ENCODE measurements at regions not wholly inside any gene's neighbourhood (a gene's known extent, or its start where the extent isn't known, plus 50 kb on each side); places are given as distances from the start of the nearest gene placed in this dataset.

DNA sequence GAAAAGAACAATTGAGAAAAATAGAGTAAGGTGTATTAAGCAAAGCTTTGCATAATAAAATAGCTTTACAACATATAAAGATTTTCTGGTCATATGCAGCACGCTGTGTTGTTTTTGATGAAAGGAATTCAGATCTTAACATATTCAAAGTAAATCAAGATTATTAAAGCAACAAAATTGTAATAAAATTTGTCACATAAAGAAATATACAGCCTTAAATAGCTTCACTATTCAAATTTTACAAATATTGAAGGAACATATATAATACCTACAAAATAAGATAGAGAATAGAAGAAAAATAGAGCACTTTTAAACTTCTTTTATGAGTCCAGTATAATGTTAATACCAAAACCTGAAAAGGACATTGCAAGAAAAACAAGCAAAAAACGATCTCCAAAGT, 749.1 kb upstream of the POT1 start:
- in situ Hi-C loops (cut with HindIII; ENCODE audit: low sequenced_read_pairs), result no loop called here

- in situ Hi-C loops (cut with HindIII; ENCODE audit: low sequenced_read_pairs), result no loop called here
These were observed 746.0 kb upstream of the POT1 start for GRCh38 chr7:125675640-125676039.

GRCh38 chr7:125675169-125675568, 745.5 kb upstream of the POT1 start:
- in situ Hi-C loops (cut with HindIII; ENCODE audit: low sequenced_read_pairs), result no loop called here

- in situ Hi-C loops (cut with HindIII; ENCODE audit: low sequenced_read_pairs), result no loop called here
These were observed 741.4 kb upstream of the POT1 start for GRCh38 chr7:125670926-125671572.

DNA sequence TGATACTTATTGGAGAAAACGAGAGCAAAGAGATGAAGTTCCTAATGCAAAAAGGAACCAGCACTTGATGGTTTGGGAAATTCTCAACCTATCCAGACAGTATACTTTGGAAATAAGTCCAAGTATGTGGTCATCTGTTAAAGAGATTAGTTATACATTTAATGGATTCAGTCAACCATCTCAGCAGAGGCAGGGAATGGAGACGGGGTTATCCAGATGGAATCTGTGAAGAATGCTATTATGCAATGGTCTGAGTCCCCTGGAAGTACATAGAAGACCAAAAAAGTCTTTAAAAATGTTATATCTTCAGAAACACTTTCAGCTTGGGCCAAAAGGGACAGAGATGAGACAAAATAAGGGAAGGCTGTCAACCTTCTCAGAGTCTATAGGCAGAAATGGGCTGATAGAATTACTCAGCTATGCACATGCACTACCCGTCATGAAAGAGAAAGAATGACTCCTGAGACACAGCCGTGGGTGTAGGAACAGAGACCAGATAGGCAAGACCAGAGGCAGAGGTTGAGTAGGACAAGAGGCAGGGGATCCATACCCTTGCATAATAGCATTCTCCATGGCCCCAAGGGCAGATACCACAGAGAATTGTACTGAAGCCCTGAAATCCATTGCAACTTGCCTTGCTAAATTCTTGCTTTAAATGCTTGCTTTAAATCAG, 738.8 kb upstream of the POT1 start:
- in situ Hi-C loops (cut with HindIII; ENCODE audit: low sequenced_read_pairs), result no loop called here

- in situ Hi-C loops (cut with HindIII; ENCODE audit: low sequenced_read_pairs), result no loop called here
These were observed 735.0 kb upstream of the POT1 start for GRCh38 chr7:125664625-125665024.

DNA sequence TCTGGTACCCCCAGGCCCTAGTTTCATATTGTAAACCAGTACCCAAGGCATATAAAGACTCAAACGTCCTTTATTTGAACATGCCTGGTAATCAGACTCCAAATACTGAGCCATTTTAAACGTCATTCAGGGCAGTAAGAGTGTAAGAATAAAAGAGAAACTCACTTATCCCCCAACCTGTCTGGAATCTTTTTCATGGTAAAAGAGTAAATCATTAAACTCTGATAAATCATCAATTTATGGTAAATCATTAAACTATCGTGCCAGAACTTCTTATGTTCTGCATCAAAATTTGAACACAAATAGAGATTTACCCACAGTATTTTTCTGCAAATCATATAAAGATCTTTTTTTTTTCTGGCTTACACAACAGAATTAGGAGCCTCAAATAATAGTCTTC, 734.3 kb upstream of the POT1 start:
- in situ Hi-C loops (cut with HindIII; ENCODE audit: low sequenced_read_pairs), result no loop called here

GRCh38 chr7:125661677-125662076, 732.1 kb upstream of the POT1 start:
- in situ Hi-C loops (cut with HindIII; ENCODE audit: low sequenced_read_pairs), result no loop called here

GRCh38 chr7:125661006-125661405, 731.4 kb upstream of the POT1 start:
- in situ Hi-C loops (cut with HindIII; ENCODE audit: low sequenced_read_pairs), result no loop called here

DNA sequence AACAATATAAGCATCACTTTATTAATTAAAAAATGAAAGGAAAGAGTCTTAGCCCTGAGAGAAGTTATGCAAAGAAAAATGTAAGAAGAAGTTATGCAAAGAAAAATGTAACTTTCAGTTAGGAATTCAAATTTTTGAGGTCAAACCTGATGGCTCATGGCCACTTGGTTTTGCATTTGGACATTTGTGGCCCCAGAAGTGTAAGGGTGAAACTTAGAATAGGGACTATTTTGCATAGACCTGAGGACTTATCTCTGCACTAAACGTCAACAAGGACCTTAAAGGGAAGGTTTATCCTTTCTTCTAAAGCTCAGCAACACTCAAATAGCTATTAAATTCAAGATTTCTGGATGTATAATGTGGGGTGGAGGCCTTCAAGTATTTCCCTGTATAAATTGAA, 724.5 kb upstream of the POT1 start:
- in situ Hi-C loops (cut with HindIII; ENCODE audit: low sequenced_read_pairs), result no loop called here

DNA sequence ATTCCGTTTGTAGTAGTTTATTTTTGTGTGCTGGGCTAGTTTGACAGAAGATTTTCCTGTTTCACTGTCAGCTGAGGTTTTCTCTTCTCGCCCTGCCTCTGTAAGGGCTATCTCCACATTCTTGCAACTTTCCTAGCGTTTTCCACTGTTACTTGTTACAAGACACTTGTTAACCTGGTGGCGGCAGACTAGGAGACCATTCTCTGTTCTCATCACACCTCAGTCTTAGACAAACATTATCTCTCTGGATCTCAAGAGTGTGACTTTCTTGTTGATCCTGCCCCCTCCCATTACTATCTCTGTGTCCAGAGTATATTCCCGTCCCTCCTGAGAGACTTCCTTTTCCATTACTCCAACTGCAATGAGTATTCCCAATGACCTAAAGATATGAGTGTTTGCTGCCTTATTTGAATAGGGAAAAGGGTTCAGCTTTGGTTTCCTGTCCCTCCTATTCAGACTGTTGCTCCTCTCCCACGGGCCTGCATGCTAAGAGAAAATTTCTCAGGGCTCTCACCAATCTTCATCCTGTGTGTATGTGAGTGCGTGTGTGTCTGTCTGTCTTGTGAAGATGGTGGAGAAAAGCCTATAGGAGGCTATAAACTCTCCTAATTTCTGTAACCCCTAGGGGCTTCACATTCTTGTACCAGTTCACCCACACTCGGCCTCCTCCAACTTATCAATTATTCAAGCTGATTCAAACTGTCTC, 722.4 kb upstream of the POT1 start:
- in situ Hi-C loops (cut with HindIII; ENCODE audit: low sequenced_read_pairs), result no loop called here

DNA sequence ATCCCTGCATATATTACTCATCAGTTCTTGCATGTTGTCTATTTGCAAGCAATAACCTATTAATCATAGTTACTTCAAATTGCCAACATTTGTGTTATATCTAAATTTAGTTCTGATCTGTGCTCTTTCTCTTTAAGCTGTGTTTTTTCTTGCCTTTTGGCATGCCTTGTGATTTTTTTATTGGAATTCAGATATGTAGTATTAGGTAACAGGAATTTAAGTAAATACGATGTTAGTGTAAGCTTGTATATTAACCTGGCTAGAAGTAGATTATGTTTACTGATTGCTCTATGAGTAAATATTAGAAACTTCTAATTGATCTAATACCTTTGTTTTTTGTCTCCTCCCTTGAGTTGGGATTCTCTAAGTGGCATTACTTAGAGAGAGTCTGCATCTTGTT, 718.9 kb upstream of the POT1 start:
- in situ Hi-C loops (cut with HindIII; ENCODE audit: low sequenced_read_pairs), result no loop called here

GRCh38 chr7:125645770-125646169, 716.1 kb upstream of the POT1 start:
- in situ Hi-C loops (cut with HindIII; ENCODE audit: low sequenced_read_pairs), result no loop called here

GRCh38 chr7:125644109-125644508, 714.5 kb upstream of the POT1 start:
- in situ Hi-C loops (cut with HindIII; ENCODE audit: low sequenced_read_pairs), result no loop called here

- in situ Hi-C loops (cut with HindIII; ENCODE audit: low sequenced_read_pairs), result no loop called here
These were observed 713.7 kb upstream of the POT1 start for GRCh38 chr7:125643302-125643701.

- in situ Hi-C loops (cut with HindIII; ENCODE audit: low sequenced_read_pairs), result no loop called here
These were observed 712.3 kb upstream of the POT1 start for GRCh38 chr7:125641884-125642283.

DNA sequence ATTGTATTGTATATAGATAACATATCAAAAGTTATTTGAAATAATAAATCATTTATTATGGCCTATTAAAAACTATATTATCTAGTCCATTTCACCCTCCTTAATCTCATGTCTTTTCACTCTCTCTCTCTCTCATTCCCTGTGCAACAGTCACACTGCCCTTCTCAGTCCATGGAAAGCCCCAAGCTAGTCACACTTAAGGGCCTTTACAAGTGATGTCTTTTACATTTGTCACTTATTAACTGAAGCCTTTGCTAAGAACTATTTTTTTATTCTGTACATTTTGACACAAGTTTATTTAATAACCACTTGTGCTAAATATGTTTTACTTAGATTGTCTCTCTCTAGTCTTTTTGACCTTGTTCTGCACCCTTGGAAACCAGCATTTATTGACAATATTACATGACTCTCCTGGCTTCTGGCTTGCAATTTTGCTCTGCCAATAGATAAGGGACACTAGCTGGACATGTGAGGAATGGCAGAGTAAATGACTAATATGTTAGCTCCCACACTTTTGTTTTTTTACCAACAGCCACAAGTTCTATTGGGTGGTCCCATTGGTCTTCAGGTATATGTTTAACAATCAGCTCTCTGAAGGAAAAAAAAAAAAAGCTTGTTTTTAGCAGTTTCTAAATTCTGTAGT, 706.8 kb upstream of the POT1 start:
- in situ Hi-C loops (cut with HindIII; ENCODE audit: low sequenced_read_pairs), result no loop called here

DNA sequence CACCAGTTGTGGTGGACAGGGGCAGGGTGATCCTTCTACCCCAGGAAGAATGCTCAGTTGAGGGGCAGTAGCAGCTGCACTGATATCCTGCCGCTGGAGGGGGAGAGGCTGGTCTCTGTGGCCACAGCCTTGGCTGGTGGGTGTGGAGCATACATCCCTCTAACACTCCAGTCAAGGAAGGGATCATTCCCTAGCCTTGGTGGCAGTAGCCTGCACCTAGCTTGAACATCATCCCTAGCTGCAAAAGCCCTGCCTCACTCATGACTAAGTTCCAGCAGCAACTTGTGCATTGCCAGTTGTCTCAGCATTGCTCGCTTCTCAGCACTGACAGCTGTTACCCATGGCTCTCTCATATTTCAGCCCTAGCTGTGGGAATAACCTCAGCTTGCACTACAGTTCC, 688.9 kb upstream of the POT1 start:
- in situ Hi-C loops (cut with HindIII; ENCODE audit: low sequenced_read_pairs), result no loop called here

DNA sequence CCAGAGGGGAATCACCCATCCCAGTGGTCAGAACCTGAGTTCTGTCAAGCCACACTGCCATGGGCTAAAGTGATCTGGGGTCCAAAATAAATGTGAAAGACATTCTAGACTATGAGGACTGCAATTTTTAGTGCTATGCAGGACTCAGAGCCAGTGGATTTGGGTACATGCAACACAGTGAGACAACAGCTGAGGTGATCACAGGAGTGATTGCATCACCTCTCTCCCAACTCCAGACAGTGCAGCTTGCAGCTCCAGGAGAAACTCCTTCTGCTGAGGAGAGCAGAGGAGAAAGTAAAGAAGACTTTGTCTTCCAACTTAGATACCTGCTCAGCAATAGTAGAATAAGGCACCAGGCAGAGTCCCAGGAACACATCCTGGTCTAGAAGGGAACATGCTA, 682.0 kb upstream of the POT1 start:
- in situ Hi-C loops (cut with HindIII; ENCODE audit: low sequenced_read_pairs), result no loop called here

- in situ Hi-C loops (cut with HindIII; ENCODE audit: low sequenced_read_pairs), result no loop called here
These were observed 677.0 kb upstream of the POT1 start for GRCh38 chr7:125606671-125607070.

DNA sequence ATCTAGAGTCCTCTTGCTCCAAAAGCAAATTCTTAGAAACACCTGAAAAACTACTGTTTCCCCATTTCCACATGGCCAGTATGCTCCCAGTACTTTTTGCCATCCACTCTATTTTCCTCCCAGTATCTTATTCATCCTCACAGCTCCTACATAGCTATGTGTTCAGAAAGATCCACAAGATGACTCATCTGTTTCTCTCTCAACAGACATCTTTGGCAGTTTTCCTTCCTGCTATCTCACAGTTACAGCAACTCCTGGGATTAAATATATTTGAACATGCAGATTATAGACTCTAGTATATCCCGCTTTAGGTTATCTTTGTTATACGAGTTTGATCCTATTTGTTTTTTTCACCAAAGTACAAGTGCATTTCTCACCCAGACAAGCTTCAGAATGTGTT, 675.6 kb upstream of the POT1 start:
- in situ Hi-C loops (cut with HindIII; ENCODE audit: low sequenced_read_pairs), result no loop called here

- in situ Hi-C loops (cut with HindIII; ENCODE audit: low sequenced_read_pairs), result no loop called here
These were observed 672.8 kb upstream of the POT1 start for GRCh38 chr7:125602441-125602840.
